ENCODE measurements at regions not wholly inside any gene's neighbourhood (a gene's known extent, or its start where the extent isn't known, plus 50 kb on each side); places are given as distances from the start of the nearest gene placed in this dataset.

GRCh38 chr2:207334301-207334623, 168.5 kb upstream of the KLF7 start:
- no peak for TF ChIP-seq CTCF (IDR thresholded peaks at IDR 0.05; ENCODE audit: low read depth, low read length, missing input control)
- TF ChIP-seq MAX (IDR thresholded peaks at IDR 0.05), result no peak
- no peak for TF ChIP-seq RAD21 (IDR thresholded peaks at IDR 0.05)
- TF ChIP-seq GABPA (IDR thresholded peaks at IDR 0.05 in 1 of 2, conservative IDR thresholded peaks at IDR 0.05 in 1 of 2), result no peak
- TF ChIP-seq FOXA1 (IDR thresholded peaks at IDR 0.05), result no peak
- TF ChIP-seq YY1 (IDR thresholded peaks at IDR 0.05), result no peak
- TF ChIP-seq REST (IDR thresholded peaks at IDR 0.05), result no peak
- TF ChIP-seq TAF1 (conservative IDR thresholded peaks at IDR 0.05), result no peak
- TF ChIP-seq NR2F2 (IDR thresholded peaks at IDR 0.05), result no peak
- TF ChIP-seq ATF3 (IDR thresholded peaks at IDR 0.05), result no peak
- no peak for TF ChIP-seq JUND (IDR thresholded peaks at IDR 0.05)

Measured in liver (tissue), 3 donors.